Neural cell (in vitro differentiated cells): ENCODE measurements at regions not wholly inside any gene's neighbourhood (a gene's known extent, or its start where the extent isn't known, plus 50 kb on each side); places are given as distances from the start of the nearest gene placed in this dataset.

Source experiments
- CTCF ChIP-seq: fragments of 450-650 bp; IDR thresholded peaks from 2 replicates; pipeline ENCODE4 v1.5.1; 2014; ENCODE audit warnings: antibody characterized with exemption, mild to moderate bottlenecking, moderate library complexity; ENCODE audit not compliant: poor library complexity, severe bottlenecking
- EP300 ChIP-seq: fragments of 450-650 bp; conservative IDR thresholded peaks from 2 replicates; pipeline ENCODE4 v1.6.1; 2014; ENCODE audit warnings: antibody characterized with exemption, mild to moderate bottlenecking, moderate library complexity; ENCODE audit not compliant: poor library complexity, severe bottlenecking
- EZH2 ChIP-seq: fragments of 200-600, 300-800 bp; shearing (Covaris generic), sonication (generic); IDR thresholded peaks from 2 replicates; pipeline ENCODE4 v1.6.1; 2014; ENCODE audit warnings: antibody characterized with exemption, low read length, borderline replicate concordance, mild to moderate bottlenecking; ENCODE audit not compliant: insufficient read depth, poor library complexity, severe bottlenecking
- POLR2AphosphoS5 ChIP-seq: IDR thresholded peaks from 2 replicates; pipeline ENCODE4 v1.6.1; 2012
- SMC3 ChIP-seq: fragments of 450-650 bp; conservative IDR thresholded peaks from 2 replicates; pipeline ENCODE4 v1.6.1; 2014; ENCODE audit warnings: antibody characterized with exemption, mild to moderate bottlenecking, moderate library complexity; ENCODE audit not compliant: poor library complexity

DNA sequence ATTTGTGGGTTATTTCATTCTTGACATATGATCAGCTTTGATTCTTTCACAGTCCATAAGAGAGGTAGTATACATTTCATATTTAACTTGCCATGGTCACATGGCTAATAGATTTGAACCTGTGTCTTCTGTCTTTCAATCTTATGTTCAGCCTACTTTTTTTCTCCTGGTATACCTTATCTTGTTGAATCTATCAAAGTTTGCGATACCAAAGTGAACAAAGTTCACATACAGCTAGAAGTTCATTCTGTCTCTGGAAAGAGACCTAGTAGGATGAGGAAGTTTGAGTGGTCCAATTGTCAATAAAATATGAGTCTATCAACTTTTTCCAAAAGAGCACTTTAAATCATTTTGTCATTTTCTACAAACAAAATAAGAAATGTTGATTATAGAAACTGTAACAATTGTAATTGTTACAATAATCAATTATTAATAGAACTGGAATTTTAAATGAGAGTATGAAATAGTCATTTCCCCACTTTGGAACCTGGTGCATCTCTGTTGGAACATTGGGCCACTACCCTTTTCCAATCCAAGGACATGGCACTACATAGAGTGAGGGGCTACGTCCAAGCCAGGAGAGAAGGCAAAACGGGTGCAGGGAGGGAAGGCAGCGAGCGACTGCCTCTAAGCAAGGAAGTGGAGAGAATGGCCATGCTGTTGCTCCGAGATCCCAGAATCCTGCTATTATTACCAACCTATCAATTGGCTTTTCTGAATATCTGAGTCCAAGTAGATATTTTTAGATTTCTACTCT is 194.2 kb upstream of the FOXQ1 start:
- no peak for TF ChIP-seq CTCF
- no peak for TF ChIP-seq EP300
- TF ChIP-seq EZH2: no peak
- TF ChIP-seq POLR2AphosphoS5: no peak
- no peak for TF ChIP-seq SMC3
